HG03175 (cell line): ENCODE measurements at regions not wholly inside any gene's neighbourhood (a gene's known extent, or its start where the extent isn't known, plus 50 kb on each side); places are given as distances from the start of the nearest gene placed in this dataset.
"Not testable (repeated sequence)": the region's sequence is repeated elsewhere in the genome, so short reads cannot be mapped to it uniquely, and the experiment has no call there.

Experiments
- ATAC-seq: cut with Tn5 transposase; IDR thresholded peaks from one replicate; pipeline ENCODE4 v1.9.1; 2021; ENCODE audit warnings: mild to moderate bottlenecking, moderate library complexity; ENCODE audit not compliant: unreplicated experiment

DNA sequence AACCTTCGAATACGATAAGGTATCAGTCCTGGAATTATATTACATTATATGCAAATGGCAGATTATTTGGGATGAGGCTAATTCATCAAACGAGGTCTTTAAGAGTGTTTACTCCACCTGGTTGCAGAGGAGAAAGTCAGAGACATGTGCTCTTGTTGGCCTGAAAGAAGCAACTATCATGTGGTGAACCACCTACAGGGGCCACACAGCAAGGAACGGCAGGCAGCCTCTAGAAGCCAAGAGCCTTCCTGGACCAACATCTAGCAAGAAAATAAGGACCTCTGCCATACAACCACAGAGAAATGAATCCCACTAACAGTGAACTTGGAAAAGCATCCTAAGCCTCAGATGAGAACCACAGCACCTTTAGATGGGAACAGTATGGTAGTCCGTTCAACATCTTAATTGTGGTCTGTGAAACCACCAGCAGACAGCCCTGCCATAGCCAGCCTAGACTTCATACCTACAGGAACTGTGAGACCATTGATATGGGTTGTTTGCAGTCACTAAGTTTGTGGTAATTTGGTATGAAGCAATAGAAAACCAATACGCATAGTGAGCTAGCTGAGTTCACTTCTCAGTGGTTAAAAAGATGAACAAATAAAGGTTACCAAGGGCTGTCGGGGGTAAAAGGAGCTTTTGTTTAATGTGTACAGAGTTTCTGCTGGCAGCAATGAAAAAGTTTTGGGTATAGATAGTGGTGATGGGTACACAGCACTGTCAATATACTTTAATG lies 345.7 kb upstream of the RUNX1 start:
- no peak for ATAC-seq

DNA sequence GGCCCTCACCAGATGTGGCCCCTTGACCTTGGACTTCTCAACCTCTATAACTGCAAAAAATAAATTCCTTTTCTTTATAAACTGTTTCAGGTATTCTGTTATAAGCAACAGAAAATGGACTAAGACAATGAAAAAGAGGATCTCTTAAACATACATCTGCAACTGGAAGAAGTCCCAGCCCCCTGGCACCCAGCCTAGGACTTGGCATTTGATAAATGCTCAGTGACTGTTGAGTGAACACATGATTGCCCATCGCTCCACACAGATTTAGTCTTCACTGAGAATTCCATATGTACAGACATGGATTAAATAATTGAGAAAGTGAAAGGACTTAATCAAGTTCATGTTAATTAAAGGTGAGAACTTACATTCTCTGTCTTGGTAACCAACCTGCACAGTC lies 344.9 kb upstream of the RUNX1 start:
- no peak for ATAC-seq

DNA sequence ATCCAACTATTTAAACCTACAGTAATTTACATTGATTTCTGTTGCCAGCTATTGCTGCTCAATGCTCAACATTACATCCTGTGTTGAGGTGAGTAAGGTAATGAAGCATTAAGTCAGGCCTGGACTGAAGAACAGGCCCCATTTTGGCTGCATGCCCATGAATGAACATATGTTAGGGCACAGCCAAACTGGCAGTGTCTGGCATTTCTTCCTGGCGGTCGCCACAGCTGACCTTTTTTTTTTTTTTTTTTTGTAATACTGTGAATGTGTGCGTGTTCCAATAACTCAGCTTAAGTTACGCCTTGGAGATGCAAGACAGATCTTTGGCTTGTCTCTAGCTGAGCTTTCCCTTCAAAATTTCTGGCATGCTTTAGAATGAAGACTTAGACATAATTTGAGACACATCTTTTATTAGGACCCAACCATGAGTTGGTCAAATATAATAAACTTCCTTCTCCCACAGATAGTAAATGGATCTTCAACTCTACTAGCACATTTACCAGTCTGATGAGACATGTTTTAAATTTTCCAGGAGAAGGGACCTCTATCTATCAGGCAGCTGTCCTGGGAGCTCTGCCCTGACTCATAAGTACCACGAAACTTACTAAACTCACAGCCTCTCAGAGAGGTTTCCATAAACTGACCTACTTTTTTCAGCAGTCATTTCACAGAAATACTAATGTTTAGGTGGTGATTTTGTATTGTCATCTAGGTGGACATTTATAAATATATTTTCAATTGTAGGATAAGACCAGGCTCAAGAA lies 341.1 kb upstream of the RUNX1 start:
- ATAC-seq: no peak

DNA sequence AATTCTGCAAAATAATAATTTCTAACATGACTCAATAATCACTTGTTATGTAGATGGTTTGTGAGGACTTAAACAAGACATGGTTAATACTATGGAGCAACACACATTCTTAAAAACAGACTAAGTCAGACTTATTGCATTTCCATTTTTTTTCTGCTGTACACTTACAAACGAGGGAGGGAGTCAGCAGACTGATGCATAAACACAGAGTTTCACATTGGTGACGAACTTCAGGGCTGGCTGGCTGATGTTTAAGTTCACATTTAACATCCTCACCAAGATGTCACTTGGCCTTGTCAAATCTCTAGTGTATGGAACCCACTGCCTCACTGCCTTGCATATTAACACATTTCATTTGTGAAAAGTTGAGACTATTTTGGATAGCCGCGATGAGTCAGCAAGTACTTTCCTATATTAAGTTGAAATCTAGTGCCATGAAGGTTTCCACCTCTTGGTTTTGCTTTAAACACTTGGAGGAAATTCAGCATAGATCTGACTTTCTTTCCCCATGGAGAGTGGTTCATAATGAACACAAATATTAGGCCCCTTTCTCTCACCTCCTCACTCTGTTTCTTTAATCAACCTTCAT lies 337.5 kb upstream of the RUNX1 start:
- ATAC-seq: no peak

DNA sequence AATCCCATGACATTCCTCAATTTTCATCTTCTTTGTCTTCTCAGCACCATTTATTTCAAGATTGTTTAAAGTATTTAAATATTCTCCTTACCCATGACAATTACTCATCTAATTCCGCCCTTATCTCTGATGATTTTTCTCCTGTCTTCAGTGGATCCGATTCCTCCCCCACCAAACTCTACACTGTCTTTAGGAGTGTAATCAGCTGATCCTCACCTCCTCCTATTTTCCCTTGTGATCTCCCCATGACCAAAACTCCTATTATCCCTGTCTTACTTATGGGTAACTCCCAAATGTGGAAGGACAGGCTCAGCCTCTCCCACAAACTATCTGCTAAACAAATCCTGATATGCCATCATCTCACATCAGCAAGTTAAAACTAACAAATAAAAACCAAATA lies 335.3 kb upstream of the RUNX1 start:
- ATAC-seq: no peak

DNA sequence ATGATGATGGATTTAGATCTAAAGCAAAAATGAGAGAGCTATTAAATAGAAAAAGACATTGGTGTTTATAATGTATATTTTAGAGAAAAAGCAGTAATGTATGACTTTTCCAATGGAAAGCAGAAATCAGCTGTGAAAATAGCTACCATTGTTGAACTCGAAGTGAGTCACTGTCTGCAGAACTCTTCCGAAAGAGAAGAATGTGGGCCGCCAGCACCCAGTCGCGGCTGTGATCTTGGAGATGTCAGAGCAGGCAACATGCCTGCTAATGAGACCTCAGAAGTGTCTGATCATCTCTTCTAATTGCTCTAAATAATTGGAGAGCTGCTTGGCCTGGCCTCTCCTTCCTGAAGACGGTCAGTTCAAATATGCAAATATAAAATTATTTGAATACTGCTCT lies 333.6 kb upstream of the RUNX1 start:
- no peak for ATAC-seq

DNA sequence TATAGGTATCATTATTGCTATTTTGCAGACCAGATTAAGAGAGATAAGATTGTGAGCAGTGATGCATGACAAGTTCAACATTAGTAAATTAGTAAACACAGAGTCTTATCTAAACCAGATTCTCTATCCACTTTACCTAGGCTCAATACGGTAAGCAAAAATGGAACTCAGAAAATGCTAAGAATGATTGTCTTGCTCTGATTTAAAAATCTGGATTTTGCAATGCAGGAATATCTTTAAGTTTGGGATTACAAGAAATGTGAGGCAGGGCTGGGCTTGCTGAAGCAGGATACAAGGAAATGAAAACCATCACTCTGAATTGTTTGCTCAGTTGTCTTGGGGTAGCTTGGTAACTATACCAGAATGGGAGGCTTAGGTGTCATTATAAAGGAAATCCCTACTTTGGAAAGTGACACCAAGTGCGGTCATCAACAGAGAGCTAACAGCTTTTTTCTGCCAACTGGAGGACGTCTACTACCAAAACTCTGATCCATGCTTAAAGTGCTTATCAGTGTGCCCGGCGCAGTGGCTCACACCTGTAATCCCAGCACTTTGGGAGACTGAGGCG lies 332.7 kb upstream of the RUNX1 start:
- ATAC-seq: no peak

DNA sequence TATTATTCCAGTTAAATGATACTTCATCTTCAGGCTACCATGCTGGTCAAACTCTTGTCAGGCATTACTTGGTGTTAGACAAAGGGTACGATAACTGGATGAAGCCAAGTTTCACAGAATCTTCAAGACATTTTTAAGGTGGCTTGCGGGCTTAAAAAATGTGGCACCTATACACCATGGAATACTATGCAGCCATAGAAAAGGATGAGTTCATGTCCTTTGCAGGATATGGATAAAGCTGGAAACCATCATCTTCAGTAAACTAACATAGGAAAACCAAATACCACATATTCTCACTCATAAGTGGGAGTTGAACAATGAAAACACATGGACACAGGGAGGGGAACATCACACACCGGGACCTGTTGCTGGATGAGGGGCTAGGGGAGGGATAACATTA lies 331.2 kb upstream of the RUNX1 start:
- not testable (repeated sequence) for ATAC-seq

DNA sequence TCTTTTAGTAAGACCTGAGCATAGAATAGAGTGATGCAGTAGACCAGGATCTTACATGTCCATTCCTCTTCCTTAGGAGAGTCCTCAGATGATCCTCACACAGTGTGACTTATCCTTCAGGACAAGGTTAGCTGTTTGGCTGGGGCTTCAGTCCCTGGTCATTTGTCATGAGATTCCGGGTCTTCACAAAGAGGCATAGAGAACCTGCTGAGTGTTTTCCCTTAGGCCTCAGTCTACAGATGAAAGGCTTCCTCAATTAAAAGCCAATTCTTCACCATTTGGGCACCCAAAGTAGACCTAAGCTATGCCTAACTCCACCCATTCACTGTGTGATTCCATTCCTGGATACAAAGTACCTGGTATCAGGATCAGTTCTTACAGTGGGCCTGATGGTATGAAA lies 329.8 kb upstream of the RUNX1 start:
- no peak for ATAC-seq

DNA sequence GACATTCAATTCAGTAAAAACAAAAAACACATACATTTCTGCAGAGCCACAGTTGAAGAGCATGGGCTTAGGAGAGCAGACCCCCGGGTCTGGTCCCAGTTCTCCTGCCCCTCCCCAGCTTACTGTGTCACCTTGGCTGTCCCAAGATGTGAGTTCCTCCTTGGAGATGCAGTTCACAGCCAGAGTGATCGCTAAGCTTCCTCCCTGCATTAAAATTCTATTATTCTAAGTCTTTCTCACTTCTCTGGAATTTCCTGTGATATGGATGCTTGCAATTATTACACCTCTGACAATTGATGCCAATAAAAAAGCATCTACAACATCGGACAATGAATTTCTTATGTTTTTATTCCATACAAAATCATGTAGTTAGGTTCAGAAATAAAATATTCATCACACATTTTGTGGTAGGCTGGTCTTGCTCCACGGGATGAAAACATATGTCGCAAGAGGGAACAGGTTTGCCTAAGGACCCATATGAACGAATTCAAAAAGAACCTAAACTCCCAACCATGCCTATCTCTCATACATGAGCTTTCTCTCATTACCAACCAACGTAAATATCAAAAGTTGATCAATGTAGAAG lies 328.5 kb upstream of the RUNX1 start:
- ATAC-seq: no peak

DNA sequence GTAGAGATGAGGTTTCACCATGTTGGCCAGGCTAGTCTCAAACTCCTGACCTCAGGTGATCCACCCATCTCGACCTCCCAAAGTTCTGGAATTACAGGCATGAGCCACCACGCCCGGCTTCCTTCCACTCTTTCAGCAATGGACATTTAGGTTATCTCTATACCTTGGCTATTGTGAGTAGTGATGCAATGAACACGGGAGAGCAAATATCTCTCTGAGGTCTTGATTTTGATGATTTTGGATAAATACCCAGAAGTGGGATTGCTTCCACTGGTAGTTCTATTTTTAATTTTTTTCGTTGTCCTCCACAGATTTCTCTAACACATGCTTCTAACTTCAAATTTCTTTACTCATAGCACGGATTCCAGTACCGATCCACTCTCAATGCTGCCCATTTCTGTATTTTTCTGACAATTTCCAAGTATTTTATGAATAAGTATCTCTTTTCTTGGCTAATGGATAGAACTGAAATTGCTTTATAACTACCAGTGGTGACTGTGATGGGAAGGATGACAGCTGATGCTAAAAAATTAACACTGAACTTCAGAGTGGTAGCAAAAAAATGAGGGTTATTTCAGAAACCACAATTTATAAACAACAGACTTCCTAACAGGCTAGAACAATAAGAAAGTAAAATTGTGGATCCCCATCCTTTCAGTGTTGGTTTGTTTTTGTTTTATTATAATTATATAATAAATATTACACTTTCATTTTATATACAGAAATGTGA lies 327.5 kb upstream of the RUNX1 start:
- ATAC-seq: no peak

DNA sequence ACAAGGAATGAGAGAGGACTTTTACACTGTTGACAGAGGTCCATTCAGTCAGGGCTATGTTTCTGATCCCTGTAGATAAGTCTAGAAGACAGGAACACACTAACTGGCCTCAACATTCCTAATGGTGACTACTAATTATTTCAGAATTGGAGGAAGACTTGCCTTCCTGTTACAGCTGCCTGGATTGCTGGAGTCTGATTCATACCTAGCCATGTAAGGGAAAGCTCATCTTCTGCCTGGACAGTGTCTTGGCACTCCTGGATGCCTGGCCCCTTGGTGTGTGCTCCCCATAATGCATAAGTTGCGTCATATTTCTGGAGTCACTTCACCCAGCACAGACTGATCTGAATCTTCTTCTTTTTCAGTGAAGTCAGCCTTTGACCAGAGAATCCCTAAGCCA lies 326.0 kb upstream of the RUNX1 start:
- no peak for ATAC-seq

DNA sequence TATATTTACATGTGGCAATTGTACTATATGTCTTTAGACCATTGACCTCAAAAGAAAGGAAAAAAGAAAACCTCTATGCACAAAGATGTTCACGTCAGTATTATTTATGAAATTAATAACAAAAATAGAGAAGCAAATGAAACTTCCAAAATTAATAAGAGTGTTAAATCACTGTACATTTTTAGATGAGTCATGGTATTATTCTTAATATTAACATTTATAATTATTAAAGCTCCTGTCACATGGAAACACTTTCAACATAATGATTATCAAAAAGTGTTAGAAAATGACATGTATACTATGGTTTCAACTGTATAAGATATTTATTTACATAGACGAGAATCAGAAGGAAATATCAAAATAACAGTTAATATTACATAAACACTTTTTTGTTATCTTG lies 324.9 kb upstream of the RUNX1 start:
- no peak for ATAC-seq

DNA sequence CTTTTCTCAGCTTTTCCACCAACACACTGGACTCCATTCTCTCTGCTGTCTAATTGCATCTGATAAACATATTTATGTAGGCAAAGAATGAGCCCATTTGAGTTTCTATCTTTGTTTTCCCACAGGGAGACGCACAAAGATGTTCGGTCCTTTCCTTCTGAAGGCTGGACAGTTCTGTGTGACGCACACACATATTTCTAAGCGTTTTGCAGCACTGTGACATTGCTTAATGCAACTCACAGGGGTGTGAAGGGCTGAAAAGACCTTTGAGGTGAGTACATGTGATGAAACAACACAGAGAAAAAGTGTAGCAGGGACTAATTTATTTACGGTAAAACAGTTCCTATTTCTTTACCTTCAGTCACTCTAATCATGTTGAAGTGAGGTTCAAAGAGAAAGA lies 323.1 kb upstream of the RUNX1 start:
- no peak for ATAC-seq

DNA sequence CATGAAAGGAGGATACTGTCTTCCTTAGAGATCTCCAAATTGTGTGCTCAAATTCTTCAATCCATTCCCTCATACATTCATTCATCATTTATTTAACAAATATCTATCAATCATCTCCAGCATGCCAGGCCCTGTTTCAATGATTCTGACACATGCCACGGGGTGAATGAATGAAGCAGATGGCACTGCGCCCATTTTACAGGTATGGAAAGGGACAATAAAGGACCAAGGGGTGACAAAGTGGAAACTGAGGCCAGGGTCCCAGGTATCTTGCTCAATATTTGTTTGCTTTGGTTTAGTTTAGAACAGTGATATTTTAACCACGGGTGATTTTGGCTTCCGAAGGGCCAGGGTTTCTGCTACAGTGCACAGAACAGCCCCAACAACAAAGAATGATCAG lies 321.6 kb upstream of the RUNX1 start:
- ATAC-seq: no peak

DNA sequence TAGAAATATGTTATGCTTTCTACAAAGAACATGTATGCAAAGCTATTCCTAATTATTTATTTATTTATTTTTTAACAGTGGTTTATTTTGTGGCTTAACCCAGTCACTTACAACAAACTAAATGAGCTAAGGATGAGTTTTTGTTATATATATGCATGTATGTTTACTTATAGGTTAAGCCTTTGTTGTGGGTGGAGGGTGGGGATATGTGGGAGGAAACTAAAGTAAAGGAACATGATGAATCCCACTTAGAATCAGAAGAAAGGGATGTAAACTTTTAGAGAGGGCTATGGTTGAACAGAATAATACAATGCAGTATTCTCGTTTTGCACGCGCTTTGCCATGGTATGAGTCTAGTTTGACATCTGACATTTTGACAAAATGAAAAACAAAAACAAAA lies 321.0 kb upstream of the RUNX1 start:
- ATAC-seq: no peak

DNA sequence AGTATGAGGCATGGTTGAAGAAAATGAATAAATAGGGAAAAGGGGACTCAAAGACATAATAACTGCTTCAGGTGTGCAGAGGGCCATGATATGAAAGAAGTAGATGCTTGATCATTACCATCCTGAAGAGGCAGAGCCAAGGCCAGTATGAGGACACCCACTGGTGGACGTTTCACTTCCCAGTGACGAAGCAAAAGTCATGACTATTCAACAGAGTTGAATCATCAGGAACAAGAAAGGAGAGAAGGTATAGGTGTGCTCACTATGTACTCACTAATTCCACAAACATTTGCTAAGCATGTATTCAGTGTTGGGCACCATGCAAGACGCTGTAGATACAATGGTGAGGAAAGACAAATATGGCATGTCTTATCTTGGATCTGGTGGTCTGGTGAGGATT lies 319.2 kb upstream of the RUNX1 start:
- ATAC-seq: no peak

DNA sequence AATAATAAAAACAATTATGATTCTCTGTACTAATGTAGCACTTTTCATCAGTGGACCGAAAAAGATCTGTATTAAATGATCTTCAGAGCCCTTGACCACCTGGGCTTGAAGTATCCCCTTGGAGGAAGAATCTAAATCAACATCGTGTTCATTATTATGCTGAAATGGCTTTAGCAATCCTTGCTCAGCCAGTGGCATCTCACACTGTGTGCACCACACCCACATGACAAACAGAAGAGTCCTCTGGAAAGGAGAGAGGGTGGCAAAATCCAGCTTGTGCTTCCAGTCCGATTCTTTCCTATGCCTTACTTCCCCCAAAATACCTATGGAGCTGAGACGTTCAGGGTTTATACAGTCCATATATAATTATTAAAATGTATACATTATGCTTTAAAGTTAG lies 318.5 kb upstream of the RUNX1 start:
- no peak for ATAC-seq

DNA sequence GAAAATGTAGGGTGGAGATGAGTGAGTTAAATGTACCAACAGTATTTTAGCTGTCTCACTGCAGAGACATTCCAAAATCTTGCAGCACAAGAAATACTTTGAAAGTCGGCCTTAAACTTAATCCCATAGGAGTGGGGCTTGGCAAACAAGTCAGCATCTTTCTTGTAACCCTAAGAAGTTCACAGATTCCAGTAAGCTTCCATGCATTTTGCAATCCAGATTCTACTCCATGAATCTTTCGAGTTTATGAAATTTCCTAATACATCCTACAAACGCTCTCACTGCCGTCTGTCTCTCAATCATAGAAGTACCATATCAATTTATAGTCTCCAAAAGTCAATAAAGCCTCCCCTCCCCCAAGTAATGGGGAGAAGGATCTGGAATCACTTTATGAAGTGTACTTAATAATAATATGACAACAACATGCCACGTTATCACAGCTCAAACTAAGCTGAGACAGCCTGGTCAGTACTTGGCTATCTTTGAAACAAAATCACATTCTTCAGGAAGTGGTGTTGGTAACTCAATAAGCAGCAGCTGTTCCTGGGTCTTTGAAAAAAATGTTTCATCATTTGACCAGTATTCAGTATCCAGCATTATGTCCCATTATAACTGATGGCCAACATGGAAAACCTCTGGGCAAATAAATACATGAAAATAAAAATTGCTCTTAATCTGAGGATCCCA lies 317.4 kb upstream of the RUNX1 start:
- ATAC-seq: no peak

DNA sequence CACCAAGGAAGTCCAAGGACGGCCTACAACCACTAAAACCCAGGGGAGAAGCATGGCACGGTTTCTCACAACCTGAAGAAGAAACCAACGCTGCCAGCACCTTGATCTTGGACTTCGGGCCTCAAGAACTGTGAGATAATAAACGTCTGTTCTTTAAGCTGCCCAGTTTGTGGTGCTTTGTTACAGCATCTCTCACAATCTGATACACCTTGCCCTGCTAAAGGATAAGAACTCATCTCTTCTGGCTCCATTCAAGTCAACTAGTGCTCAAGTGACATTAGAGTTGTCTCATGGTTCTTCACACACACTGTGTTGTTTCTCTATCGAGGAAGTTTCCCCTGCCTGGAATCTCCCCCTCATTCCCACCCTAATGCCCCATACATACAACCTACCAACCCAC lies 314.4 kb upstream of the RUNX1 start:
- no peak for ATAC-seq
